ENCODE measurements at regions not wholly inside any gene's neighbourhood (a gene's known extent, or its start where the extent isn't known, plus 50 kb on each side); places are given as distances from the start of the nearest gene placed in this dataset.
"Not testable (repeated sequence)": the region's sequence is repeated elsewhere in the genome, so short reads cannot be mapped to it uniquely, and the experiment has no call there.

GRCh38 chr20:43349841-43350240 lies 107.9 kb upstream of the SRSF6 start:
- no peak for DNase-seq (ENCODE audit: low read depth in 1 of 2, low spot score in 1 of 2)
- H3K27ac ChIP-seq (replicated peaks): no peak overlapping the region
- peaks cover 3% of the 10 kb centered on the region for H3K27me3 ChIP-seq (ENCODE audit: insufficient read depth, poor library complexity, severe bottlenecking)
- no peak overlapping the region for H3K4me3 ChIP-seq (replicated peaks; ENCODE audit: insufficient read depth, low read length)
- TF ChIP-seq SPI1 (IDR thresholded peaks at IDR 0.05; ENCODE audit: borderline replicate concordance, low read depth) (no peak), REST (IDR thresholded peaks at IDR 0.05; ENCODE audit: insufficient replicate concordance, low read depth) (no peak), POLR2AphosphoS5 (IDR thresholded peaks at IDR 0.05; ENCODE audit: low read depth) (no peak), GABPA (IDR thresholded peaks at IDR 0.05; ENCODE audit: low read depth) (no peak), CTCF (IDR thresholded peaks at IDR 0.05; ENCODE audit: insufficient read depth, low read length) (no peak)

- H3K4me3 ChIP-seq (replicated peaks; ENCODE audit: insufficient read depth, low read length); DNase-seq (ENCODE audit: low read depth in 1 of 2, low spot score in 1 of 2); H3K27me3 ChIP-seq (ENCODE audit: insufficient read depth, poor library complexity, severe bottlenecking); H3K27ac ChIP-seq (replicated peaks): not testable (repeated sequence)
Observed at GRCh38 chr20:43347839-43348238, 109.9 kb upstream of the SRSF6 start.

GRCh38 chr20:43345676-43346075 lies 112.0 kb upstream of the SRSF6 start:
- TF ChIP-seq REST (IDR thresholded peaks at IDR 0.05; ENCODE audit: insufficient replicate concordance, low read depth) (no peak), POLR2AphosphoS5 (IDR thresholded peaks at IDR 0.05; ENCODE audit: low read depth) (no peak), CTCF (IDR thresholded peaks at IDR 0.05; ENCODE audit: insufficient read depth, low read length) (no peak), SPI1 (IDR thresholded peaks at IDR 0.05; ENCODE audit: borderline replicate concordance, low read depth) (no peak), GABPA (IDR thresholded peaks at IDR 0.05; ENCODE audit: low read depth) (no peak)
- H3K27ac ChIP-seq (replicated peaks): no peak overlapping the region
- peaks cover 3% of the 10 kb centered on the region for H3K27me3 ChIP-seq (ENCODE audit: insufficient read depth, poor library complexity, severe bottlenecking)
- H3K4me3 ChIP-seq (replicated peaks; ENCODE audit: insufficient read depth, low read length): no peak overlapping the region
- DNase-seq (ENCODE audit: low read depth in 1 of 2, low spot score in 1 of 2): no peak

GRCh38 chr20:43341511-43341910 lies 116.2 kb upstream of the SRSF6 start:
- no peak overlapping the region for H3K27ac ChIP-seq (replicated peaks)
- TF ChIP-seq GABPA (IDR thresholded peaks at IDR 0.05; ENCODE audit: low read depth): no peak
- no peak for TF ChIP-seq REST (IDR thresholded peaks at IDR 0.05; ENCODE audit: insufficient replicate concordance, low read depth)
- no peak for TF ChIP-seq POLR2AphosphoS5 (IDR thresholded peaks at IDR 0.05; ENCODE audit: low read depth)
- no peak for TF ChIP-seq SPI1 (IDR thresholded peaks at IDR 0.05; ENCODE audit: borderline replicate concordance, low read depth)
- TF ChIP-seq CTCF (IDR thresholded peaks at IDR 0.05; ENCODE audit: insufficient read depth, low read length): no peak
- H3K4me3 ChIP-seq (replicated peaks; ENCODE audit: insufficient read depth, low read length): no peak overlapping the region
- DNase-seq (ENCODE audit: low read depth in 1 of 2, low spot score in 1 of 2): no peak
- peaks cover 3% of the 10 kb centered on the region for H3K27me3 ChIP-seq (ENCODE audit: insufficient read depth, poor library complexity, severe bottlenecking)

All from HL-60 (cell line).